Myocyte (in vitro differentiated cells): ENCODE measurements at regions not wholly inside any gene's neighbourhood (a gene's known extent, or its start where the extent isn't known, plus 50 kb on each side); places are given as distances from the start of the nearest gene placed in this dataset.
A peak's percentile ranks its signal among the peaks of the same experiment; 100 is the strongest.
"Not testable (repeated sequence)": the region's sequence is repeated elsewhere in the genome, so short reads cannot be mapped to it uniquely, and the experiment has no call there.

Source experiments
- DNase-seq: peaks from one replicate; pipeline ENCODE4 v3.0.0-alpha.2; 2012; ENCODE audit warnings: low read depth

DNA sequence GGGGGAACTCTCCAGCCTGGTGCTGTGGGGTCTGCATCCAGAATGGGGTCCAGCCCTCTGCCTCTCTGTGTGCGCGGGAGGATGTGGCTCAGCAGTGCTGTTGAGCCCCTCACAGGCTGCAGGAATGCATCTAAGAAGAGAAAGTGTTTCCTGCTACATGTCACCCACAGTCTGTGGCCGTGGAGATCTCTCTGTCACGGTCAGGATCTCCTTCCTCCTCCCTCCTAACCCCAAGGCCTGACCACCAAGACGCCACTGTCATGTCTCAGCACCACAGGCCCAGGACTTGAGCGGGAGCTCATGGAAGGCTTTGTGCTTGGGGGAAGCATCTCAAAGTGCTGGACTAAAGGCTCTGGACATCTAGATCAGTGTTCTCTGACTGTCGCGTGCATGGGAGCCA lies 90.1 kb downstream of the SREK1 start:
- no peak for DNase-seq

DNA sequence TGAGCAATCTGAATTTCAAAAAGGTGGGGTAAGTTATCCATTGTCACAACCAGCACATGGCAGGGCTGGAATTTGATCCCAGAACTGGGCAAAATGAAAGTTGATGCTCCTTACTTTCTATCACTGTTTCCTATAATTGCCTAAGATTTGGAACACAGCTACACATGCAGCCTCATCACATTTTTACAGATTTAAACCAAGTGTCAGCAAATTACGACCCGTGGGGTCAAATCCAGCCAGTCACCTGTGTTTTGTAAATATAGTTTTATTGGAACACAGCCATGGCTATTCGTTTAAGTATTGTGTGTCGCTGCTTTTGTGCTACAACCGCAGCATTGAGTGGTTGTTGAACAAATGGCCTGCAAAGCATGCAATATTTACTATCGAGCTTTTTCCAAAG lies 94.3 kb downstream of the SREK1 start:
- DNase-seq, result no peak

- no peak for DNase-seq
Measured at GRCh38 chr5:66239034-66239433, 94.9 kb downstream of the SREK1 start.

- no peak for DNase-seq
Measured at GRCh38 chr5:66241136-66241825, 97.2 kb downstream of the SREK1 start.

DNA sequence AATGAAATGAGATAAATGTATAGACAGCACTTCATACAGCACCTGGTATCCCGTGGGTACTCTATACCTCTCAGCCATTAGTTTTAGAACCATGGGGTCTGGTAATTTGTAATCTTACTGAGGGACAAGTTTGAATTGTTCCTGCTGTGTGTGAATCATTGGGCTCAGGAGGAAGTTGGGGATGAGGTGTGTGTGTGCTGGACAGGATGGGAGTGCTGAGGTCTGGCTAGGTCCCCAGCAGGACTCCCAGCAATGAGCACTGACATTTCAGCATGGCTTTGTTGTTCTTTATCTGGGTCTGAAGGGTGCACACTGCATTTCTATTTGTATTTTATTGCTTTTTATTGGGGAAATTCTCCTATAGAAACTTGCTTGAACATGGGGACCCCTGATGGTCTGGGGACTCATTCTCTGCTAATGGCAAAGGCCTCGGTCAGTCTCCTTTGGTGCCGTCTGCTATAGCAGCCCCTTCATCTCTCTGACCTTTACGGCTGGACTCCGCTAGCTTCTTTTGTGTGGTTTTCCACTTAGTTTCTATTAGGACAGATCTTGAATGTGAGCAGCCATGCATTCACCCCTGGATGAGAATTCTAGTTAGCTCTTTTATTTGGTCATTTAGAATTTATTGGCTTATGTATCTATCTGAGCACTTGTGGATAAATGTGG lies 98.1 kb downstream of the SREK1 start:
- no peak for DNase-seq

GRCh38 chr5:66246608-66247007 lies 102.5 kb downstream of the SREK1 start:
- peak; percentile 13 for DNase-seq

GRCh38 chr5:66247176-66247960 lies 103.3 kb downstream of the SREK1 start:
- peak; percentile 72 for DNase-seq

DNA sequence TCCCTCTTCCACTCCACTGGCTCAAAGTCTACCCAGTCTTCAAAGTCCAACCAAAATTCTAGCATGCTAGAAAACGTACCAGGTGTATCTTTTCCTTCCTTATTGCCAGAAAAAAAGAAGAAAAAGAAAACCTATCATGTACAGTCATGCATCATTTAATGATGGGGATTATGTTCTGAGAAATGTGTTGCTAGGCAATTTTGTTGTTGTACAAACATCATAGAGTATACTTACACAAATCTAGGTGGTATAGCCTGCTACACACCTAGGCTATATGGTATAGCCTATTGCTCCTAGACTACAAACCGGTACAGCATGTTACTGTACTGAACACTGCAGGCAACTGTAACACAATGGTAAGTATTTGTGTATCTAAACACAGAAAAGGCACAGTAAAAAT lies 104.8 kb downstream of the SREK1 start:
- no peak for DNase-seq

DNA sequence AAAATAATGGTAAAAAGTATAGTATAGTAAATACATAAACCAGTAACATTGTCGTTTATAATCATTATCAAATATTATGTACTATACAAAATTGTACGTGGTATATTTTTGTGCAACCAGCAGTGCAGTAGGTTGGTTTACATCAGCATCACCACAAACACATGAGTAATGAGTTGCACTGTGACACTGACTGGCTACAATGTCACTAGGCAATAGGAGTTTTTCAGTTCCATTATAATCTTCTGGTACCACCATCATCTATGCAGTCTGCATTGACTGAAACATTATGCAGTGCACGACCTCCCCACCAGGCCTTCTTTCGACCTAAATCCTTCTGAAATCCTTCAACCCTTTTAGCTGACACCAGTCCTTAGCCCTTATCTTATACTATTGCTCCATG lies 105.8 kb downstream of the SREK1 start:
- DNase-seq, result no peak

DNA sequence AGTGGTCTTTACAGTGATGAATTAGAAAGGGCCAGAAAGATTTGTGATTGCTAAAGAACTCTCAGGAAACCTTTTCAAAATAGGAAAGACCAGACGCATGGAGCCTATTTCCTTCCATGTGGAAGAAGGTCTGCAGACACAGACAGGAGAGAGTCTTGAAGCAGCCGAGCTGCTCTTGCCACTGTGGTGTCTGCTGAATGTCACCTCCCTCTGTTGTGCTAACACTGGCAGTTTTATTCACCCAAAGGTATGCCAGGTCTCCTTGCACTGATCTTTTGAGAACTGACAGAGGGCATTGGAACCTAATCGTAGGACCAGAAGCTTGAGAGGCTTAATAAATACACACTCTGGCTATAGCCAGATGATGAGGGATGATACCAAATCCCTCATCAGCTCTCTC lies 108.7 kb downstream of the SREK1 start:
- no peak for DNase-seq

- DNase-seq, result no peak
Measured at GRCh38 chr5:66255714-66256113, 111.6 kb downstream of the SREK1 start.

- DNase-seq, result no peak
Measured at GRCh38 chr5:66273121-66273520, 129.0 kb downstream of the SREK1 start.

DNA sequence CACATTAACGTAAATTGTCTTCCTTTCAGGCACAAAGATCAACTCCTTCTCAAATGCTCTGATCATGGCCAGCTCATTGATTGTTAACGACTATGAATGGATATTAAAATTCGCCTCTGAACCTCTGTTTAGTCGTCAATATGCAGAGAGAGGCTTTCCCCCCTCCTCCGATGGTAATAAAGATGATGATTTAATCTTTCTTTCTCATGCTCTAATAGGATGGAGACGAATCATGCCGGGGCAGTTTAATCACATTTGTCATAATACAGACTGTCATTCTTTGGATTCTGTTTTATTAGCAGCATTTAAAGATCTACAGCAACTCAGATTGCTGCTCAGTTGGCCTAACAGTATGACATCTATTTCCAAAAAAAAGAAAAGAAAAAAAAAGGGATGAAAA lies 132.9 kb downstream of the SREK1 start:
- DNase-seq, result no peak

GRCh38 chr5:66277981-66278380 lies 133.9 kb downstream of the SREK1 start:
- no peak for DNase-seq

DNA sequence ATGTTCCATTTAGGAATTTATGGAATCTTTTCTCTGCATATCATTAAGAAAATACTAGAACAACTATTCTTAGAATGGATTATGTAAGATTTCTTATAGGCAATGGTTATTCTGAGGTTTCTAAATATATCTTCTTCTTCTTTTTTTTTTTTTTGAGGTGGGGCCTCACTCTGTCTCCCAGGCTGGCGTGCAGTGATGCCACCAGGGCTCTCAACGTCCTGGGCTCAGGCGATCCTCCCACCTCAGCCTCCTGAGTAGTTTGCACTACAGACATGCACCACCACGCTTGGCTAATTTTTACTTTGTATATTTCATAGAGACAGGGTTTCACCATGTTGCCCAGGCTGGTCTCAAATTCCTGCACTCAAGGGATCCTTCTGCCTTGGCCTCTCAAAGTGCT lies 137.2 kb downstream of the SREK1 start:
- no peak for DNase-seq

GRCh38 chr5:66284588-66285342 lies 140.7 kb downstream of the SREK1 start:
- no peak for DNase-seq

- DNase-seq, result no peak
Measured at GRCh38 chr5:66285343-66285922, 141.3 kb downstream of the SREK1 start.

DNA sequence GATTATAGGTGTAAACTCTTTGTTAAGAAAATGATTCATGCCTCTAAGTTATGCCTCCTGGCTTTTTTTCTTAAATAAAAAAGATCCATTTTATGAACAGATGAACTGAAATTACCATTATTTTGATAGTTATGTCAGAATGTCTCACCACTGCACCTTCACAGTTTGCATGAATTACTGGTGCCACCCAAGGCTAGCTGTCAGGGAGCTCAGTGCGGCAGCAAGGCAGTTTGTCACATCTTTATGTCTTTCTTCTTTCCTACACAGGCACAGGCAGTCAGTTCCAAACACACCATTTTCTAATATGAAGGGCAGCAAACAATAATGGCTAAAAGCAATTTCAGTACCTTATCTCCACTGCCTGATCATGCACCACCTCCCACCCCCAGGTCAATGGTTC lies 147.7 kb downstream of the SREK1 start:
- no peak for DNase-seq

DNA sequence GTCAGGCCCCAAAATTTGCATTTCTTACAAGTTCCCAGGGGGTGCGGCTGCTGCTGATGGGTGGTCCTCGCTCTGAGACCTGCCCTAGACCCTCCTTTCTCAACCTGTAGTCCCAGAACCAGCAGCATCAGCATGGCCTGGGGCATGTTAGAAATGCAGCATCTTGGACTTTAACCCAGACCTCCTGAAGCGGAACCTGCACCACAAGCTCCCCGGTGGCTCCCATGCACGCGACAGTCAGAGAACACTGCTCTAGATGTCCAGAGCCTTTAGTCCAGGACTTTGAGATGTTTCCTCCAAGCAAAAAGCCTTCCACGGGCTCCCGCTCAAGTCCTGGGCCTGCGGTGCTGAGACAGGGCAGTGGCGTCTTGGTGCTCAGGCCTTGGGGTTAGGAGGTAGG lies 149.8 kb downstream of the SREK1 start:
- DNase-seq, result not testable (repeated sequence)

DNA sequence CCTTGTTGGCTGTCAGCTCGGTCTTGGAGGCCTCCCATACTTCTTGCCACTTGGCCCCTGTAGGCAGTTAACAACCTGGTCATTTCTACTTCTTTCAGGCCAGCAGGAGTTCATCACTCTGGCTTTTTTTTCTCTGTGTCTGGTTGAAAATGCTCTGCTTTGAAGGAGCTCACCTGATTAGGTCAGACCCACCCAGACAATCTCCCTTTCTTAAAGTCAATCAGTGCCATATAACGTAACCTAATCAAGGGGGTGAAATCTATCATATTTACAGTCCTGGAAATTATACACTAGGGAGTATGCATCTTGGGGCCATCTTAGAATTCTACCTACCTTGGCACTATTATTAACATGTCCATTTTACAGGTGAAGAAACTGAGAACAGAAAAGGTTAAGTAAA lies 155.4 kb downstream of the SREK1 start:
- DNase-seq, result no peak

DNA sequence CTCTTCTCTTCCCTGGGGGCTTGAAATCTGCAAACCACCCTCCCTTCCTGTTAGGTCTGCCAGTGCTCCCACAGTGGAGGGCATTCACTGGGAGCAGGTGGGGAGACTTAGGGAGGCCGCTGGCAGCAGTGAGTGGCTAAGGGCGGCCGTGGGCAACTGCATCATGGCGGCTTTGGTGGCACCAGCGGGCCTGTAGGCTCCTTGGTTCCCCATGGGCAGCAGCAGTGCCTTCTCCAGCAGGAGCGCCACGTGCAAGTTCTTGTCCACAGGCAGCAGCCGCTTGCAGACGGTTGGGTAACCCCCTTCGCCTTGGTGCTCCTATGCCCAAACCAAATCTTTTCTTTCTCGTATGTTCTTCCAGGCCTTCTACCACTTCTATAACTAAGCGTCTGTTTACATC lies 158.2 kb downstream of the SREK1 start:
- no peak for DNase-seq
